ENCODE measurements at regions not wholly inside any gene's neighbourhood (a gene's known extent, or its start where the extent isn't known, plus 50 kb on each side); places are given as distances from the start of the nearest gene placed in this dataset.
"Not testable (repeated sequence)": the region's sequence is repeated elsewhere in the genome, so short reads cannot be mapped to it uniquely, and the experiment has no call there.

- not testable (repeated sequence) for DNase-seq
Measured at GRCh38 chr12:131293071-131294015, 339.6 kb downstream of the ADGRD1 start.

- not testable (repeated sequence) for DNase-seq
Measured at GRCh38 chr12:131294716-131295115, 341.0 kb downstream of the ADGRD1 start.

GRCh38 chr12:131295117-131295516, 341.4 kb downstream of the ADGRD1 start:
- DNase-seq = not testable (repeated sequence)

GRCh38 chr12:131295559-131295958, 341.9 kb downstream of the ADGRD1 start:
- not testable (repeated sequence) for DNase-seq

- DNase-seq = not testable (repeated sequence)
Measured at GRCh38 chr12:131296136-131296535, 342.4 kb downstream of the ADGRD1 start.

- not testable (repeated sequence) for DNase-seq
Measured at GRCh38 chr12:131296651-131297050, 342.9 kb downstream of the ADGRD1 start.

GRCh38 chr12:131298526-131299369, 345.0 kb downstream of the ADGRD1 start:
- DNase-seq = not testable (repeated sequence)

- DNase-seq = not testable (repeated sequence)
Measured at GRCh38 chr12:131299370-131299701, 345.6 kb downstream of the ADGRD1 start.

GRCh38 chr12:131303576-131303975, 349.9 kb downstream of the ADGRD1 start:
- DNase-seq = not testable (repeated sequence)

GRCh38 chr12:131304642-131305041, 350.9 kb downstream of the ADGRD1 start:
- DNase-seq = not testable (repeated sequence)

GRCh38 chr12:131309700-131310099, 356.0 kb downstream of the ADGRD1 start:
- no peak for DNase-seq

- DNase-seq = not testable (repeated sequence)
Measured at GRCh38 chr12:131310227-131310969, 356.7 kb downstream of the ADGRD1 start.

GRCh38 chr12:131311279-131311722, 357.6 kb downstream of the ADGRD1 start:
- DNase-seq = not testable (repeated sequence)

GRCh38 chr12:131311764-131312163, 358.1 kb downstream of the ADGRD1 start:
- no peak for DNase-seq

- not testable (repeated sequence) for DNase-seq
Measured at GRCh38 chr12:131312382-131312781, 358.7 kb downstream of the ADGRD1 start.

- DNase-seq = no peak
Measured at GRCh38 chr12:131312793-131313545, 359.3 kb downstream of the ADGRD1 start.

- DNase-seq = no peak
Measured at GRCh38 chr12:131313635-131314034, 359.9 kb downstream of the ADGRD1 start.

GRCh38 chr12:131314524-131315090, 360.9 kb downstream of the ADGRD1 start:
- no peak for DNase-seq

GRCh38 chr12:131315601-131316000, 361.9 kb downstream of the ADGRD1 start:
- no peak for DNase-seq

GRCh38 chr12:131316388-131316787, 362.7 kb downstream of the ADGRD1 start:
- no peak for DNase-seq

GRCh38 chr12:131318045-131318685, 364.5 kb downstream of the ADGRD1 start:
- no peak for DNase-seq
